ENCODE measurements at regions not wholly inside any gene's neighbourhood (a gene's known extent, or its start where the extent isn't known, plus 50 kb on each side); places are given as distances from the start of the nearest gene placed in this dataset.

- TF ChIP-seq, protein P1, sequence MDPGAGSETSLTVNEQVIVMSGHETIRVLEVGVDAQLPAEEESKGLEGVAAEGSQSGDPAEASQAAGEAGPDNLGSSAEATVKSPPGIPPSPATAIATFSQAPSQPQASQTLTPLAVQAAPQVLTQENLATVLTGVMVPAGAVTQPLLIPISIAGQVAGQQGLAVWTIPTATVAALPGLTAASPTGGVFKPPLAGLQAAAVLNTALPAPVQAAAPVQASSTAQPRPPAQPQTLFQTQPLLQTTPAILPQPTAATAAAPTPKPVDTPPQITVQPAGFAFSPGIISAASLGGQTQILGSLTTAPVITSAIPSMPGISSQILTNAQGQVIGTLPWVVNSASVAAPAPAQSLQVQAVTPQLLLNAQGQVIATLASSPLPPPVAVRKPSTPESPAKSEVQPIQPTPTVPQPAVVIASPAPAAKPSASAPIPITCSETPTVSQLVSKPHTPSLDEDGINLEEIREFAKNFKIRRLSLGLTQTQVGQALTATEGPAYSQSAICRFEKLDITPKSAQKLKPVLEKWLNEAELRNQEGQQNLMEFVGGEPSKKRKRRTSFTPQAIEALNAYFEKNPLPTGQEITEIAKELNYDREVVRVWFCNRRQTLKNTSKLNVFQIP (CRISPR knock-in tag; IDR thresholded peaks at IDR 0.05; ENCODE audit: borderline replicate concordance, low read depth) = no peak
- TF ChIP-seq ZFP30 (CRISPR knock-in tag; IDR thresholded peaks at IDR 0.05) (no peak), ARNTL (CRISPR knock-in tag; IDR thresholded peaks at IDR 0.05; ENCODE audit: borderline replicate concordance, low read depth) (no peak), ZFP3 (CRISPR knock-in tag; IDR thresholded peaks at IDR 0.05) (no peak), SNAI2 (CRISPR knock-in tag; IDR thresholded peaks at IDR 0.05) (no peak), PATZ1 (CRISPR knock-in tag; IDR thresholded peaks at IDR 0.05; ENCODE audit: borderline replicate concordance) (no peak)
- TF ChIP-seq, protein P2, sequence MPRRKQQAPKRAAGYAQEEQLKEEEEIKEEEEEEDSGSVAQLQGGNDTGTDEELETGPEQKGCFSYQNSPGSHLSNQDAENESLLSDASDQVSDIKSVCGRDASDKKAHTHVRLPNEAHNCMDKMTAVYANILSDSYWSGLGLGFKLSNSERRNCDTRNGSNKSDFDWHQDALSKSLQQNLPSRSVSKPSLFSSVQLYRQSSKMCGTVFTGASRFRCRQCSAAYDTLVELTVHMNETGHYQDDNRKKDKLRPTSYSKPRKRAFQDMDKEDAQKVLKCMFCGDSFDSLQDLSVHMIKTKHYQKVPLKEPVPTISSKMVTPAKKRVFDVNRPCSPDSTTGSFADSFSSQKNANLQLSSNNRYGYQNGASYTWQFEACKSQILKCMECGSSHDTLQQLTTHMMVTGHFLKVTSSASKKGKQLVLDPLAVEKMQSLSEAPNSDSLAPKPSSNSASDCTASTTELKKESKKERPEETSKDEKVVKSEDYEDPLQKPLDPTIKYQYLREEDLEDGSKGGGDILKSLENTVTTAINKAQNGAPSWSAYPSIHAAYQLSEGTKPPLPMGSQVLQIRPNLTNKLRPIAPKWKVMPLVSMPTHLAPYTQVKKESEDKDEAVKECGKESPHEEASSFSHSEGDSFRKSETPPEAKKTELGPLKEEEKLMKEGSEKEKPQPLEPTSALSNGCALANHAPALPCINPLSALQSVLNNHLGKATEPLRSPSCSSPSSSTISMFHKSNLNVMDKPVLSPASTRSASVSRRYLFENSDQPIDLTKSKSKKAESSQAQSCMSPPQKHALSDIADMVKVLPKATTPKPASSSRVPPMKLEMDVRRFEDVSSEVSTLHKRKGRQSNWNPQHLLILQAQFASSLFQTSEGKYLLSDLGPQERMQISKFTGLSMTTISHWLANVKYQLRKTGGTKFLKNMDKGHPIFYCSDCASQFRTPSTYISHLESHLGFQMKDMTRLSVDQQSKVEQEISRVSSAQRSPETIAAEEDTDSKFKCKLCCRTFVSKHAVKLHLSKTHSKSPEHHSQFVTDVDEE (CRISPR knock-in tag; IDR thresholded peaks at IDR 0.05) = no peak
Measured at GRCh38 chr2:145802133-145802532, 1282.2 kb upstream of the ZEB2 start.
